ENCODE measurements at regions not wholly inside any gene's neighbourhood (a gene's known extent, or its start where the extent isn't known, plus 50 kb on each side); places are given as distances from the start of the nearest gene placed in this dataset.

DNA sequence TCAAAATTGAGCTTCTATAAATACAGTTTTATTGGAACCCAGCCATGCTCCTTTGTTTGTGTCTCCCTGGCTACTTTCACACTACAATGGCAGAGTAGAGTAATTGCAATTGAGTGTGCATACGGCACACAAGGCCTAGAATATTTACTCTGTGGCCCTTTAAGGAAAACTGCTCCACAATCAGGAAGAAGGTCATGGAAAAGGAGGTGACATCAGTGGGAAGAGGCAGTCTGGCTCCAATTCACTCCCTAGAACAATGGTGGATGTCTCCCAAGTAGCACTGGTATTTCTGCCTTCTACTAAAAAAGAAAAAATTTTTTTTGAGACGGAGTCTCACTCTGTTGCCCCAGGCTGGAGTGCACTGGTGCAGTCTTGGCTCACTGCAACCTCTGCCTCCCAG lies 51.3 kb downstream of the KRTAP19-8 start:
- no peak for DNase-seq

DNA sequence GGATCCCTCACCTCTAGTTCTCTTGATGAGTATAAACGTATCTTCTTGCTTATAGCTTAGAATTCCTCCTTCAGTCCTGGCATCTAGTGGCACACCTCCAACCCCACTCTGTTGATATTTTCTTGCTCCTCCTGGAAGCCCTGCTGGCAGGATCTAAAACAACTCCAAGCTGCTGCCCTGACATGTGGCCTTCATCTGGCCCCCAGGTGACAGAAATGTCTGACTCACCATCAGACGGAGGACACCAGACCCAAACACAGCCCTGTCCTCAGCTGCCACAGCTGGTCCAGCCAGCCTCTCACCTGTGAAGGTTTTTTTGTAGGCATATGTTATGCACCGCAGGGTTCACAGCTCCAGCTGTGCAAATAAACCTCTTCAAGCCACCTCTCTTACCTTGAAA lies 53.4 kb downstream of the KRTAP19-8 start:
- DNase-seq = no peak

DNA sequence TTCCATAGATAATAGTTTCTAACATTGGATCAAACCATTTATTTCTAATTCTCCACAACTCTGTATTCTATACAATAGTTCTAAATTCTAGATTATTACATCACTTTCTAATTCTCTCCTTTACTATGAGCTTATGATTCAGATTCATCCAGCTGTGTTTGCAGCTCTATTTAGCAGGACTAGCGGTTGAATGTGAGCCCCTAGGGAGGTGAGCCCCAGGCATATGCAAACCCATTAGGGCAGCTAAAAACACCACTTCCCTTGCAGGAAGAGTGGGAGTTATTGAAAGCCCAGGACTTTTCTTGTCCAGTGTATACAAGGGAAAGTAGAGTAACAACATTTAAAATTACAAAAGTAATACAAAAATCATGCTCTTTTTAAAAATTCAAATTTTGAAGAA lies 56.9 kb downstream of the KRTAP19-8 start:
- DNase-seq = no peak

DNA sequence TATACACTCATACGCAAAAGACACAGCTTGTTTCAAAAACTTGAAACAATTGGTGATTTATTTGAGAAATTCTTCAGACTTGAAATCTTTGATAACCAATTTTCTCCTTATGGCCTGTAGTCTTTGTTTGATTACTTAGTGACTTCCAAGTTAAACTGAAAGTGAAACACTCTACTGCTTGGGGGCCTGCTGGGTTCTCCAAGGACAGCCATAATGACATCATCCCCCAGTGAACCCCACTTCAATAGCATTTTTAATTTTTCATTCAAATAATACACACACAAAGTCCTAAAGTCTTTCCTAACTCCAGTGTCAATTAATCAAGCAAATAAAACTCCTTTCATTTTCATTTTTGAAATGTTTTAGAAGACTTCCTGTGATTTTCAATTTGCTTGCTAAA lies 59.2 kb downstream of the KRTAP19-8 start:
- peak in 1 of 2 donors; percentile 20 for DNase-seq

DNA sequence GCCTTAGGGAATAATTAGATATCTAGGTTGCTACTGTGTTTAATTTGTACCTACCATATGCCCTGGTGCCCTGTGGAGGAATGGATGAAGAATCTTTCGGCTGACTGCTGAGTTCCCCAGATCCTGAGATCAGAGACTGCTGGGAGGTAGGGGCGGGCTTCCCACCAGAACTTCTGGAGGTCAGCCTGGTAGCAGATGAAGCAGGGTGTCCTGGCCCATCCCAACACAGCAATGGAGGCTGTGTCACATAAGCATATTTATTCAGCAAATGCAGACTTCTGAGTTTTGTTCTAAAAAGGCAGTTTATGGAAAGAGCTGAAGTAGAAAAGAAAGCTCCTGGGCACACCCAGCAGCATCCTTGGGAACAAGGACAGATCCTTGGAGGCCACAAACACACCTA lies 74.0 kb downstream of the KRTAP19-8 start:
- DNase-seq = no peak

DNA sequence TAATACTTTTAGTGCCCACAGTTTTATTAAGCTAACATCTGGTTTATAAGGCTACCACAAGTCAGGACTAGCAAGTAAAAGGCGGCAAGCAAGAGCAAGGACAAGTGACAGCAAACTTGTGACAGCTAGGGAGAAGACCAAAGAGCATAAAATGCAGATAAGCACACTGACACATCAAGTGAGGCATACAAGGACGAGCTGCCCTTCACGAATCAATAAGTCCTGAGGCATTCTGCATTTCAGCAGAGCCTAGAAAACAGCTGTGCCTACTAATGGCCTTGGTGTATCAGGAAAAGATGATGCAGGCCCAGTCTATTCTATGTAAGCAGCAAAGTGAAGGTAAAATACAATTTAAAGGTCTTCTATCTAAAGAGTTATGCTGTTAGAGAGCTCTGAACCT lies 74.8 kb downstream of the KRTAP19-8 start:
- DNase-seq = no peak

DNA sequence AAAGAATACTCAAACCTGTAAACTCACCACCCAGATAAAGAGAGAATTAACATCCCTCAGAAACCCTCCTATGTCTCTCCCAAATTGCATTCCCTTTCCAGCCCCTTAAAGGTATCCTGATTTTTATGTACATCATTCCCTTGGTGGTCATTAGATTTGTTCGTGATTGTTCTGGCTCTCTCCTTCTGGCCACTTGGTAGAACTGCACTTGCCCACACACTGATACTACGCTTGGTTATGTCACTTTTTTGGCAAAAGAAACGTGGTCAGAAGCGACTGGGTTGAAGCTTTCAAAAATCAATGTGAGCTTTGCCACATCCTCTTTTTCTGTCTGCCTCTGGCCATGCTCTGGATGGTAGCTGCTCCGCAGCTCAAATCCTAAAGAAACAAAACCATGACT lies 76.3 kb downstream of the KRTAP19-8 start:
- no peak for DNase-seq

DNA sequence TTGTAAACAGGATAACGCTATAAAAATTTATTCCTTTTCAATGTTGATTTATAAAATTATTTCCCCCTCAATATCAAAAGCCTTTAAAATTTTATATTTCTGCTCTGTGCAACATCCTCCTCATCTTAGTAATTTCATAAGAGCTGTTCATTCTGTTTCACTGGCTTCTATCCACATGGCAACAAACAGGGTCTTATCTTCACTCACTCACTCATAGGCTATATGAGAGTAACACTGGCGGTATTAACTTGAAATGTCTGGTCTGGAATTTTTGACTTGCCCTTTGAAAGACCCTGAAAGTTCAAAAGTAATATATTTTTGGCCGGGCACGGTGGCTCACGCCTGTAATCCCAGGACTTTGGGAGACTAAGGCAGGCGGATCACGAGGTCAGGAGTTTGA lies 77.4 kb upstream of the KRTAP11-1 start:
- no peak for DNase-seq

DNA sequence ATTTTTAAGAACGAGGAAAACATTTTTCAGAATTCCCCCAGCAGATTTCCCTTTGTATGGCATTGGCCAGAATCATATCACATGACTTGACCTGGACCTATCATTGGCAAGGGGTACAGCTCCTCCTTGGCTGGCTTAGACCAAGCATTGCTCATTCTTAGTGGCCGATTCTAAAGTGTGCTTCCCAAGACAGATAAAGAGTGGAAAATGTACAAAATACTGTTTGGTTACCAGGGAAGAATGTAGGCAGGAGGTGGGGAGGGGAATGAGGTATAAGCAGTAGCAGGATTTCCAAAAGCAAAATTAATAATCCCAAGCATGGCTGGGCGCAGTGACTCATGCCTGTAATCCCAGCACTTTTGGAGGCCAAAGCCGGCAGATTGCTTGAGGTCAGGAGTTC lies 75.6 kb upstream of the KRTAP11-1 start:
- DNase-seq = no peak

DNA sequence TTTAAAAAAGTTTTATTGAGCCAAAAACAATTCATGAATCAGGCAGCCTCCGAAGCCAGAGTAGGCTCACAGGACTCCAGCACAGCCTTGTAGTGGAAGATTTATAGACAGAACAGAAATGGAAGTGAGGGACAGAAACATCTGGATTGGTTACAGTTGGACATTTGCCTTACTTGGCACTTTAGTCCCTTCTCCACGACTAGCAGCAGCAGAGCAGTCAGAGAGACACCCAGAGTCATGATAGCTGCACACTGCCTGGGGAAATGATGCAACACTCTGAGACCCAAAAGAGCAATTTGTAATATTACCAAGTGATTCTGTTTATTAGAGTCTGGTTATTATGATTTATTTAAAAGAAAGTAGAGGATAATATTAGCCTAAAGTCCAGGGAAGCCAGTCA lies 72.2 kb upstream of the KRTAP11-1 start:
- DNase-seq = no peak

DNA sequence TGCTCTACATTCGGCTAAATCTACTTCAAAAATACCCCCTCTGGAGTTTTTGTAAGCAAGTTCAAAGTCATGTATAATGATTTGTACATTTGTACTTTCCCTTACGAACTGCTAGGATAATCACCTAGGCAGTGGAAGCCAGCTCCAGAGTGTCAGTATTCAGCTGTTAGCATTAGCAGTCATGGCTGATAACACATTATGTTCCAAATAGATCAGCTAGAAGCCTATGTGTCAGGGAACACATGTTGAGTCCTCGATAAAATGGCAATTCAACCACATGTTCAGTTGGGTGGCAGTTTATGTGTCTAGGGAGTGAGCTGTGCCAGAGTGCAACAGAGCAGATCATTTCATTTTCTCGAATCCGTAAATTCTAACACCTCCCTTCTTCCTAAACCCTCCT lies 65.8 kb upstream of the KRTAP11-1 start:
- no peak for DNase-seq

DNA sequence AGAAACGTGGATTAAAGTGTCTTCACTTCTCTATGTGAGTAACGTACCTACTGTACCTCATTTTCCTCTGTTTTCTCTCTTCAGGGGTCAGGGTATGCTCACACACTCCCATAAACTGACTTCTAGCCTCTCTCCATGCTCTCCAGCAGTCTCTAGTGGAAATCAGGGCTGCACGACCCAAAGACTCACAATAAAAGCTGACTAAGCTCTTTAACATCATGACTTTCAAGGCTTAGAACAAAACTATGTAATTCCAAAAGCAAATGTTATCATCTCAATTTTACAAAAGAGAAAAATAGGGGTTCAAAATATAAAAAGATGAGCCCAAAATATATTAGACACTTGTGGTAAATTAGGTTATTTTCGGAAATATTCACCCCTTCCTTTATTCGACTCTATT lies 62.5 kb upstream of the KRTAP11-1 start:
- DNase-seq = no peak

DNA sequence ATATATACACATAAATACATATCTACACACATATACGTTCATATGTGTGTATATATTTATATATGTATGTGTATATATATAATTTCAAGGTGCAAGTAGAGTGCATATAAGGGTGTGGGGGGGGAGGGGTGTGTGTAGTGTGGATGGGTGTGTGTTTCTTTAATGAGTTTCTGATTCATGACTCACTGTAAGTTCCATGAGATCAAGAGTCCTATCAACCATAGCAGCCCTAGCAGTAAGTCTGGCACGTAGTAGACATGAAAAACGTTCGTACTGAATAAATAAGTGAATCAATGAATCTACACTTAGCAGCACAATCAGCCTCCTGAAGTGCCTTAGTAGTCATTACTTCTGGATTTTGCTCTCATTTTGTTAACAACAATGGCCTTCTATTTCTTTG lies 61.9 kb upstream of the KRTAP11-1 start:
- DNase-seq = no peak

DNA sequence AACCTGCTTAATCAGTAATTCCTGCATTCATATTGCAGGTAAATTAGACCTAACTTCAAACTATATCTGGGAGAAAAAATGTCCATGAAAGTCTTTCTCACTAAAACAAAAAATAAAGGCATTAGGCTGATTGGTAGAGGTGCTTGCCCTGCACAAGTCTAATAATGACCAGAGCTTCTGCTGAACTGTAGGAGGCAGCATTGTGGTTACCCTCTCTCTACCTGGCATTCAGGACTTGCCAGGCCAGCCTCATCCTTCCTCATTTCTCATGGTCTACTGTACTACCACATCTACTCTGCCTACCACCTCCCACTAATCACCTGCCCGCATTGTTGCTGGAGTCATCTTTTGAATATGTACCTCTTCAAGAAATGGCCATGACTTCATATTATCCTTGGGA lies 60.8 kb upstream of the KRTAP11-1 start:
- DNase-seq = no peak

DNA sequence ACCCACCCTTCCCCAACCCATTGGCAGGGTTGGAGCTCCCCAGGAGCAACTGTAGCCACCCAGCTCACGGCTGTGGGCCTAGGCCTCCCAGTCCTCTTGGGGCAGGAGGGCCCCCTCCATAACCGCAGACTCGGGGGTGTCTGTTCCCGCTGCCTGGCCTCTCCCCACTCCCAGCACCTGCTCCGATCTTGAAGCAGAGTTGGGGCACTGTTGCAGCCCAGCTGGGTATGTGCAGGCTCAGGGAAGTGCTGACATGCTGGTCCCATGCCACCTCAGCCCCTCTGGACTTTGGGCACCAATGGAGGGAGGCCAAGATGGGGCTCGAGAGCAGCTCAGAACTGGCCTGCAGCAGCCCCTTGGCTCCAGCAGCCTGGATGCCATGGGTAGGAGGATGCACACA lies 54.8 kb upstream of the KRTAP11-1 start:
- no peak for DNase-seq

DNA sequence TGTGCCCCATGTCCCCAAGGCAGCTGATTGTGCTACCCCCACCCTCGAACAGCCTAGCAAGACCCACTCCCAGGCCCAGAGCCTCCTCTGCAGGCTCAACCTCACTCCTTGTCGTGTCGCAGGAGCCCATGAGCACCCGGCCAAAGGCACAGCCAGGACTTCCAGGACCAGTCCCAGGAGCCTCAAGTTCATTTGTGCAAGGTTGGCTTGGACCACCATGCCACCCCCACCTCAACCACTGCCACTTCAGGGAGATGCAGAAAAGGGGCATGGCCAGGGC lies 54.4 kb upstream of the KRTAP11-1 start:
- DNase-seq = no peak

DNA sequence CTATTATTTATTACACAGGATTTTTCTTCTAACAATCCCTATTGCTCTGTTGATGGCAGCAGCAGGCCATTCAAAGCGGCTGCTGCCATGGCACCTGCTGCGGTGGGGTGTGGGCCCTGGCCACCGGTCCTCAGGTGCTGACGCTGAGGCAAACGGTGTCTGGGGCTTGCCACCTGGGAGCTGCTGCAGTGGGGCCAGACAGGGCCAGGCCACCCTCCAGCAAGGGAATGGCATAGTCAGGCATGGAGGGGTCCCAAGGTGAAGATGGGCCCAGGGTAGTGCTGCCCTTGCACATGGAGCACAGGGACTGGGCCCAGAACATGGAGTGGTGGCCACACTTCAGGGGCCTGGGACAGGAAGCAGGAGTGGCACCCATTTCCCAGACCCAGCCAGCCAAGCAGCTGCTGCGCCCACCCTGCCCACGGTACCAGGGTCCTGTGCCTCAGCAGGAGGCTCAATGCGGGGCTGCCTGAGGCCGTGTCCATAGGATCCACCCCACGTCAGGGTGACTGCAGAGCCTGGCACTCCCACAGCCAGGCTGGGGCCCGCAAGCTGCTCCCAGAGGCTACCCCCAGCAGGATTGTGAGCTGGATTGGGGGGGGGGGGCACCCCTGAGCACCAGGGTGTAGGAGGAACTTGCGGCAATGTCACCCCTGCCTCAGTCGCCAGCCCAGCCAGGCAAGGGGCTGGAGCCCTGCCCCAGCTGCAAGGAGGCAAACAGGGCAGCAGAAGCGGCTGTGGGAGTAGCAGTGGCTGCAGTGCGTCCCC lies 53.9 kb upstream of the KRTAP11-1 start:
- DNase-seq = no peak

DNA sequence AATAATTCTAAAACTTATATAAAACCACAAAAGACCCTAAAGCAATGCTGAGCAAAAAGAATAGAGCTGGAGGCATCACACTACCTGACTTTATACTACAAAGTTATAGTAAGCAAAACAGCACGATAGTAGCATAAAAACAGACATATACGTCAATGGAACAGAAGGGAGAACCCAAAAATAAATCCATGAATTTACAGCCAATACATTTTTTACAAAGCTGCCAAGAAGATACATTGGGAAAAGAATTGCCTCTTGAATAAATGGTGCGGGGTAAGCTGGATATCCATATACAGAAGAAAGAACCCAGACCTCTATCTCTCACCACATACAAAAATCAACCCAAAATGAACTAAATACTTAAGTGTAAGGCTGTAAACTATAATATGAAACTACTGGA lies 51.3 kb upstream of the KRTAP11-1 start:
- no peak for DNase-seq

Measured in CD4-positive, alpha-beta T cell treated with Interleukin-1 beta for 1 hour (primary cell).